ENCODE measurements at regions not wholly inside any gene's neighbourhood (a gene's known extent, or its start where the extent isn't known, plus 50 kb on each side); places are given as distances from the start of the nearest gene placed in this dataset.
"Not testable (repeated sequence)": the region's sequence is repeated elsewhere in the genome, so short reads cannot be mapped to it uniquely, and the experiment has no call there.

DNA sequence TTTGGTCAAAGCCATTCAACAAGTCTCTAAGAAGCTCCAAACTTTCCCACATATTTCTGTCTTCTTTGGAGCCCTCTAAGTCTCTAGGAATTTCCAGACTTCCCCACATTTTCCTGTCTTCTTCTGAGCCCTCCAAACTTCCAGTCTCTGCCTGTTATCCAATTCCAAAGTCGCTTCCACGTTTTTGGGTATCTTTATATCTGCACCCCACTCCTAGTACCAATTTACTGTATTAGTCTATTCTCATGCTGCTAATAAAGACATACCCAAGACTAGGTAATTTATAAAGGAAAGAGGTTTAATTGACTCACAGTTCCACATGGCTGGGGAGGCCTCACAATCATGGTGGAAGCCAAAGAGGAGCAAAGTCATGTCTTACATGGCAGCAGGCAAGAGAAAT lies 182.9 kb upstream of the ARRDC3 start:
- ATAC-seq; DNase-seq; intact Hi-C loops (cut with micrococcal nuclease): not testable (repeated sequence)

DNA sequence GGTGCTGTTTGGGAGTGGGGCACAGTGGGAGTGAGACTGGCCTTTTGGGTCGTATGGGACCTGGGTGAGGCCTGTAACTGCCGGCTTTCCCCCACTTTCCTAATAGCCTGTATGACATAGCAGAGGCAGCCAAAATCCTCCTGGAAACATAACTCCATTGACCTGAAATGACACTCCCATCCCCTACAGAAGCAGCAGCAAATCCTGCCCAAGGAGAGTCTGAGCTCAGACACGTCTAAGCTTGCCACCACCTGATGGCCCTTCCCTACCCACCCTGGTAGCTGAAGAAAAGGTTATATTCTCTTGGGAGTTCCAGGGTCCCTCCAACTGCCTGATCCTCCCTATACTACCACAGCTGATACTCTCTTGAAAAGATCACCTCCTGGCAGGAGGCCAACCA lies 179.8 kb upstream of the ARRDC3 start:
- DNase-seq = no peak
- intact Hi-C loops (cut with micrococcal nuclease) = no loop called here
- no peak for ATAC-seq

DNA sequence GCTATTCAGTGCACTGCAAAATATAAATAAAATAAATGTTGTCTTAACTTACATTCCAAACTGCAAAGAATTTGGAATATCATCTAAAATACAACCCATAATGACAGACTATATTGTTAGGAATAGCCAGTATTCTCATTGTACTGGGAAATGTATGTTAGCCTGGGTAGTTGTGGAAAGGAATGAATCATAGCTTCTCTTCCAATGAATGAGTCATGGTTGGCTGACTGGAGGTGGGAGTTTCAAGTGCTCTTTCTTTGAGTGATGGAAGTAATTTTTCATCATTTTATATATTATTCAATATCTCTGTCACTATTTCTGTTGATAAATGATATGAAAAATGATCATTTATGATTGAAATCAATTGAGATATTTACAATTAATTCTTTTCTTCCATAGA lies 158.6 kb upstream of the ARRDC3 start:
- intact Hi-C loops (cut with micrococcal nuclease) = no loop called here
- DNase-seq (no peak), ATAC-seq (no peak)

DNA sequence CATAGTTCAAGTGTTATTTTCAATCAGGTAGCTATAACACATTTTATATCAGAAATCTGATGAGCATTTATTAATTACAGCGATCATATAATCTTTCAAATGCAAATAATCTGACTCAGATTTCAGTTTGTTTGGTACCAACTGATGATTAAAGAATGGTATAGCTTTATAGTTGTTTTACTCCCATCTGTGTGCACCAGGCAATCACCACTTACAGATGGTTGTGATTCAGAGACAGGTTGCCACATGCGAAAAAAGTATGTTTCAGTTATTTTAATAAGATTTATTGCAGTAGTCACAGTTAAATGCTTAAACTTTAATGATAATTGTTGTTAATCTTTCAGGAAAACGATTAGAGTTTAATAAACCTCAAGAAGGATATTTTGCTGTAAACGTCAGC lies 155.1 kb upstream of the ARRDC3 start:
- DNase-seq (no peak), ATAC-seq (no peak)
- intact Hi-C loops (cut with micrococcal nuclease) = no loop called here

DNA sequence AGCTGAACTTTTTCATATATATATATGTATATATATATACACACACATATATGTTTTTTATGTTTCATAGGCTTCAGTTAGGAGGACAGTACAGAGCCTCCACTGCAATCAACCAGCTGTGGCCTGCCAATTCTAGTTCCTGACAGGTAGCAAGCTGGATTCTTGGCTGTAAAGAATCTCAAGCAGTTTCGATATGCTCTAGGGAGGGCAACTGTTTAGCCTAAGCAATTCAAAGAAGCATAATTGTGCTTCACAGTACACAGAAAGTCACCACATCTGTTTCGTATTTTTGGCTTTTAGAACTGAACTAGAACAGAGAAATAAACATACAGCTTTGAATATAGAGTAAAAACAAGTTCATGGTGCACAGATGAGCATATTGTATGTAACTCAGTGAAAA lies 152.4 kb upstream of the ARRDC3 start:
- no peak for ATAC-seq
- no peak for DNase-seq
- intact Hi-C loops (cut with micrococcal nuclease) = no loop called here

DNA sequence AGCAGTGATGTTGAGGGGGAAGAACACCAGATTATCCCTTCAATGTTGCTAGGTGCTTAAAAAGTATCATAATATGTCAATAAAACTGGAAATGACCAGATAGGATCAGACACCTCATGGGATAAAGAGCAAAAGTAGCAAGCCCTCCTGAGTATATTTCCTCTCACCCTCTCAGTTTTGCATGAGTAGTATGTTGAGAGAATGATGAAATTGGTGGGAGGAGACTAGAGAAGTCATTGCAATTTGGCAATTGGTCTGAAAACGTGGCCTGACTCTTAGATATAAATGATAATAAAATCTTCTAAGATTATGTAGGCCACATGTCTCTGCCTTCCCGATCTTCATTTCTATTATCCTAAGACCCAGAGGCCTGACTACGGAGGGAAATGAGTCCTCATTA lies 151.2 kb upstream of the ARRDC3 start:
- no peak for ATAC-seq
- intact Hi-C loops (cut with micrococcal nuclease) = no loop called here

DNA sequence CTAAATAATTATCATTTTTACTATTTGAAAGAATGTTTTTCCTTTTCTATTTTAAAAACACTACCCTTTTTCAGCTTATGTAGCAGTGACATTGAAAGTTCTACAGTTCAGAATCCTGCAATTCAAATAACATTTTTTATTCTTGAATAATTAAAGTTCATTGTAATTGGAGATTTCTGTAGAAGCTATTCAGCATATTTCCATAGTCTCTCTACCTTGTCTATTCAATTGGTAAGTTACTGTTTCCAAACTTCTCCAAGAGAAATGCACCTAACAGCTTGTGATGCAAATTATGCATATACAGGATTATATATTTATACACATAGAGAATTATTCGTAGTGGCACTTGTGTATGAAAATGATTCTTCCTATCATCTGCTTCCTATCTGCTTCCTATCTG lies 149.7 kb upstream of the ARRDC3 start:
- no peak for DNase-seq
- no peak for ATAC-seq
- intact Hi-C loops (cut with micrococcal nuclease) = no loop called here

More for the DNA sequence above, 151.2 kb upstream of the ARRDC3 start:
- DNase-seq = no peak

DNA sequence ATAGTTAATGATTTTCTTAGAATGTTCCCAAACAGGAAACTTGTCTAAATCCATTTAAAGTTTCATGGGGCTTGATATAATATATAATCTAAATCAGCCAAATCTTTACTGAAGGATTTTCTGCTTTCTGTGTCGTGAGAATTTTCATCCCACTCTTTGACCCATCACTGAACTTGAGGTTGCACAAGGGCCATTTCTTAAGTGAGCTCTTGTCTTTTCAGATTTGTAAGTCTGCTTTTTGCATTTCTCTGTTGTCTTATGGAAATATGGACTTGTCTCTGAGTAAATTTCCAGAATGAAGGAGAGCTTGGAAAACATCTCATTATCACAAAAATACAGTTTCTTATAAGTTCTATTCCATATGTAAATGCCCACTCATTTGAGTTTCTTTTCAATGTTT lies 149.2 kb upstream of the ARRDC3 start:
- DNase-seq (no peak), ATAC-seq (no peak)
- intact Hi-C loops (cut with micrococcal nuclease) = no loop called here

DNA sequence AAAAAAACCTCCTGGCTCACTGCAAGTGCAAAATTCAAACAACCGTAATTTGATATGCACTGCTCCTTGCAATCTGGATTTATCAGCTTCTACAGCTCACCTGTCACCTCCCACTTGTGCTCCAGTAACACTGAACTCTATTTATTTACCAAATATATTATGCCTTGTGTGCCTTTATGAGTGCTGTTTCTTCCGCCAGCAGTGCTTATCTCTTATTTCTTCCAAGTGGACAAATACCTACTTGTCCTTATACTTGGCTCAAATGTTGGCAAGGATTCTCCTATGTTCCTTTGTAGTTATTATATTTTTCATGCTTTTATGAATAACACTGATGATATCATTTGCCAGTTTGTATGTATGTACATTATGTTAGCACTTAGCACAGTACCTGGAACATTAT lies 145.7 kb upstream of the ARRDC3 start:
- intact Hi-C loops (cut with micrococcal nuclease) = no loop called here
- no peak for DNase-seq

DNA sequence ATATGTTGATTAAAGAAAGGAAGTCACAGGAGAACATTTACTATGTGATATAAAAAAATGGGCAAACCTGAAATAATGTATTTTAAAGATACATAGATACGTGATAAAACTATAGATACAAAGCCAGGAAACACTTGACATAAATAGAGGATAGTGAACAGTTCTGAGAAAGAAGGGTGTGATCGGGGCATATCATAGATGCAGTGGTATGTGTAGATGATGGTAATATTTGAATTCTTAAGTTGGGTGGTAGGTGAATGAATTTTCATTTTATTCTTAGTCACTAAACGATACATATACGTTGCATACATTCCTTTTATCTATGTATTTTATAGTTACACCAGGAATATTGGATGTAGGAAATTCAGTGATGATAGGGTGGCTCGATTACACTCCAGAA lies 138.7 kb upstream of the ARRDC3 start:
- no peak for DNase-seq
- ATAC-seq = no peak
- intact Hi-C loops (cut with micrococcal nuclease) = no loop called here

More for the DNA sequence above, 145.7 kb upstream of the ARRDC3 start:
- ATAC-seq = no peak

DNA sequence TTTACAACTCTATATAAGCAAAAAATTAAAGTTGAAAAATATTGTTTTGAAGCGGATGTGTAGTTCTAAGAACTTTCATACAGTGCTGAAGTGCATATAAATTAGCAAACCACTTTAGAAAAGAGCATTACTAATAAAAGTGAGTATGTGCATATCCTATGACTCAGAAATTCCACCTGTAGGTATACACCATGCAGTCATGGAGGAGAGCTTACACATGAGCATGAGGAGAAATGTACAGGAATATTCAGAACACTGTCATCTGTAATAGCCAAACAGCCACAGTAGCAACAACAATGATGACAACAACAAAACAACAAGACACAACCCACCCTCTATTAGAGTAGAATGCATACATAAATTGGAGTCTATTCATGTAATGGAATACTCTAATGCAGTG lies 138.2 kb upstream of the ARRDC3 start:
- no peak for DNase-seq
- intact Hi-C loops (cut with micrococcal nuclease) = no loop called here
- no peak for ATAC-seq

DNA sequence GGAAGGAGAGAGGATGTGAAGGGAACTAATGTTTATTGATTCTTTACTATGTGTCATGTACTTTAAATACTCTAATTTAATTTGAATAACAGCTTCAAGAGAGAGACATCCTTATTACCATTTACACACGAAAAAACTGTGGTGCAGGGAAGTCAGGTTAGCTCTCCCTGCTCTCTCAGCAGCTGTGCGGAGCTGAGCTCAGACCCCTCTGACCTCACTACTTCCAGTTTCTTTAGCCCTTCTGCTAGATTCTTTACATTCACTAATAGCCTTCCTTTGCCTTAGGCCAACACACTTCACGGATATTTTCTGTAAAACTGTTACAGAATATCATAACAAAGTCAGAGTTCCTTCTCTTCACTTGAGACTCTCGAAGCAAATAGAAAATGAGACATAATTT lies 131.3 kb upstream of the ARRDC3 start:
- no peak for ATAC-seq
- intact Hi-C loops (cut with micrococcal nuclease) = no loop called here
- no peak for DNase-seq

DNA sequence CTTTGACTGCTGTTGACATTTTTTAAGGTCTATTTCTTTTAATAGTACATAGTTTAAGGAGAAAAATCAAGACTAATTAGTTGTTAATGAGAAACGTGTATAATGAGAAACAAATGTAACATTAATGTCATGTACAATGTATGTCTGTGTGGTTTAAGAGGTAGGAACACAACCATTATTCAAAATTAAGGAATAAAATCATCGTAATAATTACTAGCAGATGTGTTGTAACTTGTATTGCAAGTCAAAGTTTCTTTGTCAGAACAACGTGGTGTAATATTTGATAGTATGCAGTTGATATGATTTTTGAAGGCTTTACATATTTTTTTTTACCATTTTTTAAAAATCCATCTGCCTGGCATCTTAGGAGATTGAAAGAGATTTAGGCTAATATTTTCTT lies 120.2 kb upstream of the ARRDC3 start:
- no peak for ATAC-seq
- intact Hi-C loops (cut with micrococcal nuclease) = no loop called here

DNA sequence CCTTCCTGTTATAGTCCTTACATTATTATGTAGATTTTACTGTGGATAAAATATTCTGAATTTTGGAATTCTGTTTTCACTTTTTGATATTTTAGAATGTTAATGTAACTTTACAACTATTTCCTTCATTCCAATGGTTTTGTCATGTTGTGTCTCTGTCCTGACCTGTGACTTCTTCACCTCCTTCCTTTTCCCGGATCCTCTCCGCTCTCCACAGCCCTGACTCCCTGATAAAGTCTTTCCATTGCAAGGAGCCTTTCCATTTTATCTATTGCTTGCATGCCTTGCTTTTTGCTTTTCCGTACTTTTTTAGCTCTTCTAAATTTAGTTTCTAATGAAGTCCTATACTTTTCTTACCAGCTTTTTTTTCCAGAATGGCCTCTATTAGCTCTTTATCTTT lies 117.6 kb upstream of the ARRDC3 start:
- DNase-seq (no peak), ATAC-seq (no peak)
- intact Hi-C loops (cut with micrococcal nuclease) = no loop called here

More for the DNA sequence above, 120.2 kb upstream of the ARRDC3 start:
- DNase-seq = no peak

DNA sequence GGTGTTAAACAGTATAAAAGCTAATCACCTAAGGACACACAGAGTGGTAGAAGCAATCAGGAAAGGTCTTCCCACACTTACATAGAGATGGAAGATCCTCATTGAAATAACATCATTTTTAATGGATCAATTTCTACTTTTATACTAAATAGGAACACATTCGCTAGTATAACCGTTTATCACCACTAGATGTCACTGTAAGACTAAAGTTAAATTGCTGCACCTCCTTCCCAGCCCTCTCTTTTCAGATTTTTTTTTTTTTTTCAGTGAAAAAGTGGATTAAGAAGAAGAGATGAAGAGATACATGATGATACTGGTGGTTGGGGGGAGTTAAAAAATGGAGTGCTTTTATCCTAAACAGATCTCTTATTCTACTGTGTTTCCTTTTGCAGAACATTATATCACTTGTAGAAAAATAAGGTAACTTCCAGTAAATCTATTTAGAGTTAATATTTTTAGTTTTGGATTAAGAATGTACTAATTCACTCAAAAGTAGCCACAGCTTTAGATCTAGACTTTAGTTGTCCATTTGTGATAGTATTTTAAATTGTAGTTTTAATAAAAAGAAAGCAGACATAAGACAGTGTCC lies 116.9 kb upstream of the ARRDC3 start:
- intact Hi-C loops (cut with micrococcal nuclease) = no loop called here
- ATAC-seq (no peak), DNase-seq (no peak)

DNA sequence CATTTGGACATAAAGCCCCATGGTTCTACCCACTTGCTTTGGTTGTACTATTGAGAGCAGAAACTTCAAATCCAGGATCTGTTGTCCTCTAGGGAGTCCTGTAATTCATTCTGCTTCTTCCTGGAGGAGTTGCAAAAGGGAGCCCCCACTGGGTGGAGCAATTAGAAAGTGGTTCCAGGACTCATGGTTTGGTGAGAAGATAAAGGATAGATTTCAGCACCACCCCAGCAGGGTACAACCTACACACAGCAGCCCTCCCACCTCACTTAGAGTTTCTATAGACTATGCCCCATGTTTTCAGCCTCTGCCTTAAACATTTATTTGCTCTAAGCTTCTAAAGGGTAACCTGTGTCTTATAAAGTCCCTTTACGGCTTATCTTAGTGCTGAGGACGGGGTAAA lies 112.6 kb upstream of the ARRDC3 start:
- DNase-seq (no peak), ATAC-seq (no peak)
- intact Hi-C loops (cut with micrococcal nuclease) = no loop called here

DNA sequence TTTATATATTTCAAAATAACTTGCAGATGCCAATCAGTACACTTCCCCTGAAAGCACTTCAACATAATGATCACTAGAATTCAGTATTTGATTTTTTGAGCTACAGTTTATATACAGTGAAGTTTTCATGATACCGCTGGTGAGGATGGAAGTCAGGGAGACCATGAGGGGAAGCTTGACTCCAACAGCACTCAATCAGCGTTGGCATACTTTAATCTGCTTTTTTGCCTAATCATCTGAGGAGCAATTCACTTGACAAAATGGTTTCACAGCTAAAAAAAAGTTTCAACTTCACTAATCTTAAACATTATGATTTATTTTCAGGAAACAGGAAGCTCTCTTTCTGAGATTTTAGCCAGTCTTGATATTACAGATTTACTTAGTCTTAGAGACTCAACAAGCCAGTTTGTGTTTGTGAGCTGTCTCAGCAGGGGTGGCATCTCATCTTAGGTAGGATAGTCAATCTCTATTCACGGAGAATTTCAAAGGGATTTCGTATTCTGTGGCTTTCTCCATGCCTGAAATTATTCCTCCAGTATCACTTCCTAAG lies 111.4 kb upstream of the ARRDC3 start:
- DNase-seq (no peak), ATAC-seq (no peak)
- intact Hi-C loops (cut with micrococcal nuclease) = no loop called here

DNA sequence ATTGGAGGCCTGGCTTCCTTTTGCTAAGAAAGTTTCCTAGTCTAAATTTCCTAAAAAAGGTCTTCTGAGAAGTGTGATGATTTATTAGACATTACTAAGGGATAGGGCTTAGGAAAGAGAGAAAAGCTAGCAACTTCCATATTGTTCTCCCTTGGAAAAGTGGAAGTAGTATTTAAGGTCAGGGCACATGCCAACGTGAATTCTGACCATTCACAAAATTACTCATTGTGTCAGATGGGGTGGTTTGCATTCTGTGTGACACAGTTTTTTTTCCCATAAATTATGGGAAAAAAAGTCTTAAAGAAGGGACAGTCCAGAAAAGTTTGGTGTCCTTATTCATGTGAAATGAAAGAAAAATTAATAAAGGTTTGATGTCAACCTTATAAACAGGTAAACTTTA lies 110.0 kb upstream of the ARRDC3 start:
- ATAC-seq = no peak
- intact Hi-C loops (cut with micrococcal nuclease) = no loop called here
- DNase-seq = no peak

DNA sequence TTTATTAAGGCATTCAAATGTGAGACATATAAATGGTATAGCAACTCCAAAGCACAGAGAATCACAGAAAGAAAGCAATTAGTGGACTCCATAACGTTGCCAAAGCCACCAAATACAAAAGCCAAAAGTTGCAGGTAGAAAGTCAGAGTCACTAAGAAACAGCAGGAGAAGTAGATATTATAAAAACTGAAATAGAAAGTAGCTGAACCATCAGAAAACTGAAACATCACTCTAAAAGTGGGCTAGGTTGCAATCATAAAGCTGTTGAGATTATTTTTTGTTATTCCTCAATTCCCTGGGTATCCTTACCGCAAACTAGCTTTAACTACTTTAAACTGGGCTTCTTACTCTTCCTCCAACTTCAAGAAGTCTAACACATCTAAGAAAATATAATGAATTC lies 108.1 kb upstream of the ARRDC3 start:
- intact Hi-C loops (cut with micrococcal nuclease) = no loop called here
- no peak for DNase-seq
- no peak for ATAC-seq

DNA sequence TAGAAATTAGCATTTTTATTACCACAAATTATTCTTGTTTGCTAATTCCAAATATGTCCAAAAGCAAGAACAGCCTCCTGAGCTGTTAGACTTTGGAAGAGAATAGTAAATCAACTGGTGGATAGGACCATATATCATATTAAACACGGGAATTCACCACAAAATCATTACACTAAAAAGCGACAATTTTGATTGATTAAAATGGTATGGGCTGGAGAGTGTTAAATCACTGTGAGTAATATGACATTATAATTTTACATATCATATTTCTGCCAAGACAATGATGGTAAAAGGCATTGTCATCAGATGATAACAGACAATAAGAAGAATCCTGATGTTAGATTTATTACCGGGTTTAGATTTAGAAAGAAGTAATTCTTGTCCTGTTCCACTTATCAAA lies 107.2 kb upstream of the ARRDC3 start:
- intact Hi-C loops (cut with micrococcal nuclease) = no loop called here

DNA sequence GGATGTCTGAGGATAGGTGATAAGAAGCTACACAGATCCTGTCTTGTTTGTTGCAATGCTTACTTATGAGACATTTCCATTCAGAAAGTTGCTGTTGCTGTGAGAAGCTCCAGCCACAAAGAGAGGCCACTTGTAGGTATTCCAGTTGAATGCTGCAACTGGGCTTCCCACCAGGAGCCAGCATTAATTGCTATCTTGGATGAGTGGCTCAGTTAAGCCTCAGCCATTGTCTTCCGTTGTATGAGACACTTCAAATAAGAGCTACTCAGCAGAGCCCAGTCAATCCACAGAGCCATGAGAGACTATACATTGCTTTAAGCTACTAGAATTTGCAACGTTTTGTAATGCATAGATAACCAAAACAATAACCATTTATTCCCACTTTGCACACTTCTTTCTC lies 104.3 kb upstream of the ARRDC3 start:
- DNase-seq (no peak), ATAC-seq (no peak)
- intact Hi-C loops (cut with micrococcal nuclease) = no loop called here

More for the DNA sequence above, 107.2 kb upstream of the ARRDC3 start:
- no peak for DNase-seq
- no peak for ATAC-seq

DNA sequence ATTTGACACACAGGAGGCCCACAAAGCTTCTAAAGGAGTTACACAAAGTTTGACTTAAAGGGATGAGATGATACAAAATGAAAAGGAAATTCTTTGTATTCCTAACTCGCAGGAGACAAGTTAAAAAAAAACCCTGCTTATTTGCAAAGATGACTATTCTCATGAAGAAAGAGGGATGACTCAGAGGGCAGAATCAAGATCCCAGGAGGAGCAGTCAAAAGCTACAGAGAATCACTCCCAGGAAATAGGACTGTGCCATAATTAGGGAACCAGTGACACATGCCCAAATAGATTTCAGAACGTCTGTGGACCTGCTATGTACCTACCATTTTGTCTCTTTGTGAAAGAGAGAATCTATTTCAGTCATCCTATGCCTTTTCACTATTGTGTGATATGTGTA lies 103.5 kb upstream of the ARRDC3 start:
- DNase-seq = no peak
- no peak for ATAC-seq
- intact Hi-C loops (cut with micrococcal nuclease) = no loop called here

Measured in left ventricle myocardium superior (tissue), 1 donor.